Neuronal stem cell (in vitro differentiated cells): ENCODE measurements at regions not wholly inside any gene's neighbourhood (a gene's known extent, or its start where the extent isn't known, plus 50 kb on each side); places are given as distances from the start of the nearest gene placed in this dataset.

ENCODE experiments used
- DNase-seq: peaks from one replicate; pipeline ENCODE4 v3.0.0-alpha.2; 2013; ENCODE audit warnings: low spot score
- H2AFZ ChIP-seq: one replicate; pipeline ENCODE4 v1.6.1; 2013; ENCODE audit warnings: mild to moderate bottlenecking, low read length, inconsistent platforms
- H2AK5ac ChIP-seq: 2 replicates; pipeline ENCODE4 v1.6.1; 2013; ENCODE audit warnings: low read depth, mild to moderate bottlenecking, inconsistent platforms, low read length, moderate library complexity, mixed read lengths
- H2BK120ac ChIP-seq: 2 replicates; pipeline ENCODE4 v1.6.1; 2013; ENCODE audit warnings: low read depth, mild to moderate bottlenecking, inconsistent platforms, low read length, moderate library complexity, mixed read lengths
- H2BK12ac ChIP-seq: one replicate; pipeline ENCODE4 v1.6.1; 2013; ENCODE audit warnings: low read length, inconsistent platforms
- H2BK15ac ChIP-seq: 2 replicates; pipeline ENCODE4 v1.6.1; 2013; ENCODE audit warnings: mild to moderate bottlenecking, low read length, inconsistent platforms, mixed read lengths
- H2BK5ac ChIP-seq: one replicate; pipeline ENCODE4 v1.6.1; 2013; ENCODE audit warnings: inconsistent platforms, mild to moderate bottlenecking, low read length, moderate library complexity
- H3K14ac ChIP-seq: one replicate; pipeline ENCODE4 v1.6.1; 2013; ENCODE audit warnings: low read length, inconsistent platforms
- H3K18ac ChIP-seq: 2 replicates; pipeline ENCODE4 v1.6.1; 2013; ENCODE audit warnings: low read length, inconsistent platforms
- H3K23ac ChIP-seq: 2 replicates; pipeline ENCODE4 v1.6.1; 2013; ENCODE audit warnings: low read depth, mild to moderate bottlenecking, mixed read lengths, low read length, inconsistent platforms; ENCODE audit not compliant: poor library complexity
- H3K27ac ChIP-seq: replicated peaks from 3 replicates; pipeline ENCODE4 v1.5.1; 2013; ENCODE audit warnings: low read length, inconsistent platforms
- H3K27me3 ChIP-seq, 3 experiments: 2 replicates each; pipeline ENCODE4 v1.6.1; 2013; ENCODE audit warnings: low read length in 3 of 3, mild to moderate bottlenecking in 2 of 3, inconsistent platforms in 1 of 3, low read depth in 1 of 3, mixed read lengths in 1 of 3, moderate library complexity in 1 of 3; ENCODE audit not compliant: control insufficient read depth in 3 of 3, insufficient read depth in 3 of 3
- H3K36me3 ChIP-seq, 2 donors: replicated peaks in 1 of 2; 2 replicates each; pipeline ENCODE4 v1.6.1; 2013; ENCODE audit warnings: low read length in 2 of 2; ENCODE audit not compliant: control insufficient read depth in 2 of 2, insufficient read depth in 2 of 2
- H3K4ac ChIP-seq: 2 replicates; pipeline ENCODE4 v1.6.1; 2013; ENCODE audit warnings: inconsistent platforms, mild to moderate bottlenecking, low read length, moderate library complexity
- H3K4me1 ChIP-seq, 2 donors: 1 replicate in 1 of 2; 2 replicates in 1 of 2; pipeline ENCODE4 v1.6.1; 2013; ENCODE audit warnings: low read length in 2 of 2, low read depth in 1 of 2; ENCODE audit not compliant: control insufficient read depth in 2 of 2, insufficient read depth in 1 of 2
- H3K4me2 ChIP-seq: one replicate; pipeline ENCODE4 v1.6.1; 2013; ENCODE audit warnings: mild to moderate bottlenecking, low read length, inconsistent platforms; ENCODE audit not compliant: insufficient read depth, poor library complexity, severe bottlenecking
- H3K4me3 ChIP-seq, 2 donors: 2 replicates each; pipeline ENCODE4 v1.5.1; 2013; ENCODE audit warnings: low read length in 2 of 2, mild to moderate bottlenecking in 2 of 2, inconsistent platforms in 1 of 2, moderate library complexity in 1 of 2
- H3K79me1 ChIP-seq: one replicate; pipeline ENCODE4 v1.6.1; 2013; ENCODE audit warnings: low read depth, mild to moderate bottlenecking, inconsistent platforms, low read length, moderate library complexity
- H3K9ac ChIP-seq: one replicate; pipeline ENCODE4 v1.6.1; 2013; ENCODE audit warnings: mild to moderate bottlenecking, low read depth, low read length, inconsistent platforms; ENCODE audit not compliant: poor library complexity
- H3K9me3 ChIP-seq, 2 donors: replicated peaks in 1 of 2; 2 replicates each; pipeline versions ENCODE3 to v1.6.1; 2013; ENCODE audit warnings: low read length in 2 of 2, mild to moderate bottlenecking in 2 of 2, inconsistent platforms in 1 of 2, low read depth in 1 of 2, mixed read lengths in 1 of 2, moderate library complexity in 1 of 2; ENCODE audit not compliant: control insufficient read depth in 2 of 2, insufficient read depth in 1 of 2
- H4K8ac ChIP-seq: one replicate; pipeline ENCODE4 v1.6.1; 2013; ENCODE audit warnings: low read depth, mild to moderate bottlenecking, inconsistent platforms, low read length, moderate library complexity
- H4K91ac ChIP-seq: one replicate; pipeline ENCODE4 v1.6.1; 2013; ENCODE audit warnings: low read length, low read depth, mild to moderate bottlenecking, inconsistent platforms; ENCODE audit not compliant: poor library complexity
- WGBS, 2 donors: extraction: QIAGEN DNeasy Blood & Tissue Kit; methylation state at CpG; one replicate each; pipeline ENCODE4 v1.1.7; 2013; ENCODE audit warnings: missing lambda C conversion rate in 2 of 2, mixed read lengths in 1 of 2; ENCODE audit not compliant: insufficient read length in 2 of 2, insufficient replicate concordance in 1 of 2; ENCODE audit errors: extremely low coverage in 2 of 2; 5-methylcytosine and 5-hydroxymethylcytosine counted together

DNA sequence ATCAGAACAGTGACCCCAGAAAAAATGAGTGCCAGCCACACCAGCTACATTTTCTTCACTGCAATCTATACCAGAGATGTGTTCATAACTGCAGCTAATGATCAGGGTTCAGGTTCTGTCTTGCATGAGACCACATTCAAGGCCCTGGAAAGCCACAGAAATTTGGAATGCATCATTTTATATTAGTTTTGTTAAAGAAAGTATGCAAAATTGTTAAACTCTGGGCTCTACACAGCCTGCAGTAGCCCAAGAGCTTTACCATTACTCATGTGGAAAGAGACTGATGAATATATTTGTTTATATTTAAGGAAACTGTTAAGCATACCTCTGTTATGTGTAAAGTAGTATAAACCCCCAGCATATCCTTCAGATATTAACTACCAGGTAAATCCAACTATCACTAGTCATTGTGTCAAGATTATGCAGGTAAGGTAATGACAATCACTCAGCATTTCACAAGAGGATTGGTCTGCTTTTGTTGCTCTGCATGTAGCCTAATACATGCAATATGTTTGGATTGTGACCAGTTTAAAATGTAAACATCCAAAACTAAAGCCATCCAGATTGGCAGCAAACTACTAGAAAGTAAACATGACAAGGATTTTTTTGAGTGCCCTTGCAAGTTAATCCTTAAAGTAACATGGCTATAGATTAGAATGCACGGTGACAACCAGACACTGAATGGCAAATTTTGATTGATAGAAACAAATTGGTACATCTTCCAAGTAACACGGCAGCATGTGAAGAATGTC lies 429.1 kb upstream of the ARGLU1 start:
- Histone ChIP-seq H3K9me3 (no peaks in the 10 kb centered on the region), H3K4me1 (peaks cover 0 to 2% of the 10 kb centered on the region in 2 donors), H4K8ac (no peak overlapping the region), H3K36me3 (no peaks in the 10 kb centered on the region), H3K9ac (no peak overlapping the region), H3K27ac (no peak overlapping the region), H3K79me1 (no peaks in the 10 kb centered on the region), H2AK5ac (no peak overlapping the region), H2BK12ac (no peak overlapping the region), H3K27me3 (no peaks in the 10 kb centered on the region), H2AFZ (no peak overlapping the region), H2BK15ac (no peak overlapping the region), H4K91ac (no peak overlapping the region), H3K4ac (no peak overlapping the region), H3K4me3 (no peak overlapping the region), H2BK120ac (no peak overlapping the region), H3K14ac (no peak overlapping the region), H3K23ac (no peak overlapping the region), H3K18ac (no peak overlapping the region), H2BK5ac (no peak overlapping the region), H3K4me2 (no peak overlapping the region)
- WGBS, 2 donors = no CpG with 5 or more reads among the region's 2 CpGs
- DNase-seq = no peak

DNA sequence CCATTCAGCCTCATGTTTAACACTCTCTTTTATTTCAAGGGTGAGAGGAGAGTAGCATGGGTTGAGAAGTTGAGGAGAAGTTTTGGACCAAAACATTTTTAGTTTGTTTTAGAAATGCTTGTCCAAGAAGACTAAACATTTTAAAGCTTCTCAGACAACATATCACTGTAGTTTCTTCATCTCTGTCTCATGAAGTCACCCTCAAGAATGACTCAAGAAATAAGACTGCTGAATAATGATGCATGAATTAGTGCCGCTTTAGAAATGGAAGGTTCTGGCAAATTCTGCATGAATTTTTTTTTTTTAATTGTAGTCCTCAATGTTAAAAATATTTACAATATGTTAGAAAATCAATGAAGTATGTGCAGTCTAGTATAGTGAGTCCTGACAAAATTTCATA lies 422.7 kb upstream of the ARGLU1 start:
- no peak overlapping the region for H4K8ac ChIP-seq
- no peak overlapping the region for H3K27ac ChIP-seq
- no peak overlapping the region for H3K9ac ChIP-seq
- WGBS, 2 donors = no CpG with 5 or more reads among the region's 1 CpG
- no peak overlapping the region for H2AFZ ChIP-seq
- peaks cover 0 to 5% of the 10 kb centered on the region in 2 donors for H3K4me1 ChIP-seq
- no peak overlapping the region for H3K4me2 ChIP-seq
- no peak overlapping the region for H3K14ac ChIP-seq
- H3K36me3 ChIP-seq = no peaks in the 10 kb centered on the region
- H4K91ac ChIP-seq = no peak overlapping the region
- H2BK120ac ChIP-seq = no peak overlapping the region
- H3K4ac ChIP-seq = no peak overlapping the region
- H3K23ac ChIP-seq = no peak overlapping the region
- no peak overlapping the region for H2BK5ac ChIP-seq
- no peaks in the 10 kb centered on the region for H3K9me3 ChIP-seq
- H3K27me3 ChIP-seq = no peaks in the 10 kb centered on the region
- H2BK15ac ChIP-seq = no peak overlapping the region
- H3K18ac ChIP-seq = no peak overlapping the region
- H2AK5ac ChIP-seq = no peak overlapping the region
- no peaks in the 10 kb centered on the region for H3K79me1 ChIP-seq
- H3K4me3 ChIP-seq = no peak overlapping the region
- no peak for DNase-seq
- H2BK12ac ChIP-seq = no peak overlapping the region

GRCh38 chr13:106989876-106990275 lies 421.9 kb upstream of the ARGLU1 start:
- no peak overlapping the region for H3K4me3 ChIP-seq
- no peak overlapping the region for H3K14ac ChIP-seq
- no peak overlapping the region for H3K27ac ChIP-seq
- no peak overlapping the region for H2AFZ ChIP-seq
- H3K4ac ChIP-seq = no peak overlapping the region
- no peak for DNase-seq
- no peak overlapping the region for H3K18ac ChIP-seq
- no peak overlapping the region for H2AK5ac ChIP-seq
- no peaks in the 10 kb centered on the region for H3K9me3 ChIP-seq
- no peak overlapping the region for H3K23ac ChIP-seq
- no peak overlapping the region for H2BK15ac ChIP-seq
- H3K4me1 ChIP-seq = peaks cover 0 to 5% of the 10 kb centered on the region in 2 donors
- no peak overlapping the region for H2BK5ac ChIP-seq
- no CpG with 5 or more reads among the region's 3 CpGs for whole genome bisulfite sequencing, 2 donors
- no peaks in the 10 kb centered on the region for H3K79me1 ChIP-seq
- no peaks in the 10 kb centered on the region for H3K27me3 ChIP-seq
- no peak overlapping the region for H2BK12ac ChIP-seq
- H4K8ac ChIP-seq = no peak overlapping the region
- no peak overlapping the region for H4K91ac ChIP-seq
- H3K36me3 ChIP-seq = no peaks in the 10 kb centered on the region
- no peak overlapping the region for H2BK120ac ChIP-seq
- H3K4me2 ChIP-seq = no peak overlapping the region
- H3K9ac ChIP-seq = no peak overlapping the region

DNA sequence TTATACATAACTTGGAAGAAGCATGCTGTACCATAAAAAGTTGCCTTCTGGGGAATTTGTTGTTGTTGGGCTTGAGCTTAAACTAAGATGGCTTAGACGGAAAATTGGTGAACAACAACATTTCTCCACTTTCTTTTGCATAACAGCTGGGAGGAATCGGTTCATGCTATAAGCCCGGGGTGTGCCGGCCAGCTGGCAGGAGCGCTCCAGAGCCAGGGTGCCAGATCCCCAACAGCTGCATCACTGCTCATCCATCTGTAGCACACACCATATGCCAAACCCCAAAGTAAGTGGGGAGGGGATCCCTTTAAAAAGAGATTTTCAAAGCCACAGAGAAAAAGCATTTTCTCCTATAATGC lies 419.5 kb upstream of the ARGLU1 start:
- H3K23ac ChIP-seq = no peak overlapping the region
- H3K4me3 ChIP-seq = no peak overlapping the region
- no CpG with 5 or more reads among the region's 5 CpGs for WGBS, 2 donors
- no peak overlapping the region for H3K9ac ChIP-seq
- H2BK120ac ChIP-seq = no peak overlapping the region
- no peak overlapping the region for H2AFZ ChIP-seq
- H2BK15ac ChIP-seq = no peak overlapping the region
- no peak overlapping the region for H3K27ac ChIP-seq
- DNase-seq = no peak
- no peaks in the 10 kb centered on the region for H3K9me3 ChIP-seq
- no peak overlapping the region for H4K8ac ChIP-seq
- no peaks in the 10 kb centered on the region for H3K27me3 ChIP-seq
- no peak overlapping the region for H3K4me2 ChIP-seq
- H3K4me1 ChIP-seq = peaks cover 0 to 5% of the 10 kb centered on the region in 2 donors
- no peak overlapping the region for H3K14ac ChIP-seq
- H3K4ac ChIP-seq = no peak overlapping the region
- no peaks in the 10 kb centered on the region for H3K79me1 ChIP-seq
- H2AK5ac ChIP-seq = no peak overlapping the region
- H3K36me3 ChIP-seq = no peaks in the 10 kb centered on the region
- no peak overlapping the region for H4K91ac ChIP-seq
- H2BK12ac ChIP-seq = no peak overlapping the region
- H2BK5ac ChIP-seq = no peak overlapping the region
- no peak overlapping the region for H3K18ac ChIP-seq
